ENCODE measurements at regions not wholly inside any gene's neighbourhood (a gene's known extent, or its start where the extent isn't known, plus 50 kb on each side); places are given as distances from the start of the nearest gene placed in this dataset.

DNA sequence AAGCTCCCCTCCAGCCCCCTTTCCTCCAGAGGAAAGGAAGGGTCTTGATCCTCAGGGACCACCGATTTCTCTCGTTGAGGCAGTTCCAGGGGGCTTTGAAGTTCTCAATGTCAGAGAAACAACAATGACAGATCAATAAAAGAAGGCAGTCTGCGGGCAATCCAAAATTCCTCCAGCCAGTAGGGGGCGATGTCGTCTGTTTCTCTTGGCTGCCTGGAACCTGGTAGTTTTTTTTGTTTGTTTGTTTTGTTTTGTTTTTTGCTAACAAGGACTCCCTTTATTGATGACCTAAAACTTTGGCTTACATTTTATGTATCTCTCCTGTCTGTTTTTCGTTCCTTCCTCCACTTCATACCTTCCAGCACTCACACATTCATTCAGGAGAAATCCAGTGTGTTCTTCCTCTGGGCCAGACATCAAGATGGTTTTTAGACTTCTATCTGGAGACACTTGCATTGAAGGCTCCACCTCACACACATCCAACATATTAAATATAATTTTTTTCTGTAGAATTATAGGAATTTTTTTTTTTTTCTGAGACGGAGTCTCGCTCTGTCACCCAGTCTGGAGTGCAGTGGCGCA lies 276.6 kb downstream of the RPLP1 start:
- TF ChIP-seq SIN3A (IDR thresholded peaks at IDR 0.05; ENCODE audit: borderline replicate concordance, insufficient read depth, low read depth, low read length) = no peak
- TF ChIP-seq, protein P1, sequence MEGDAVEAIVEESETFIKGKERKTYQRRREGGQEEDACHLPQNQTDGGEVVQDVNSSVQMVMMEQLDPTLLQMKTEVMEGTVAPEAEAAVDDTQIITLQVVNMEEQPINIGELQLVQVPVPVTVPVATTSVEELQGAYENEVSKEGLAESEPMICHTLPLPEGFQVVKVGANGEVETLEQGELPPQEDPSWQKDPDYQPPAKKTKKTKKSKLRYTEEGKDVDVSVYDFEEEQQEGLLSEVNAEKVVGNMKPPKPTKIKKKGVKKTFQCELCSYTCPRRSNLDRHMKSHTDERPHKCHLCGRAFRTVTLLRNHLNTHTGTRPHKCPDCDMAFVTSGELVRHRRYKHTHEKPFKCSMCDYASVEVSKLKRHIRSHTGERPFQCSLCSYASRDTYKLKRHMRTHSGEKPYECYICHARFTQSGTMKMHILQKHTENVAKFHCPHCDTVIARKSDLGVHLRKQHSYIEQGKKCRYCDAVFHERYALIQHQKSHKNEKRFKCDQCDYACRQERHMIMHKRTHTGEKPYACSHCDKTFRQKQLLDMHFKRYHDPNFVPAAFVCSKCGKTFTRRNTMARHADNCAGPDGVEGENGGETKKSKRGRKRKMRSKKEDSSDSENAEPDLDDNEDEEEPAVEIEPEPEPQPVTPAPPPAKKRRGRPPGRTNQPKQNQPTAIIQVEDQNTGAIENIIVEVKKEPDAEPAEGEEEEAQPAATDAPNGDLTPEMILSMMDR (IDR thresholded peaks at IDR 0.05) = peak; percentile 90
- TF ChIP-seq, protein P2, sequence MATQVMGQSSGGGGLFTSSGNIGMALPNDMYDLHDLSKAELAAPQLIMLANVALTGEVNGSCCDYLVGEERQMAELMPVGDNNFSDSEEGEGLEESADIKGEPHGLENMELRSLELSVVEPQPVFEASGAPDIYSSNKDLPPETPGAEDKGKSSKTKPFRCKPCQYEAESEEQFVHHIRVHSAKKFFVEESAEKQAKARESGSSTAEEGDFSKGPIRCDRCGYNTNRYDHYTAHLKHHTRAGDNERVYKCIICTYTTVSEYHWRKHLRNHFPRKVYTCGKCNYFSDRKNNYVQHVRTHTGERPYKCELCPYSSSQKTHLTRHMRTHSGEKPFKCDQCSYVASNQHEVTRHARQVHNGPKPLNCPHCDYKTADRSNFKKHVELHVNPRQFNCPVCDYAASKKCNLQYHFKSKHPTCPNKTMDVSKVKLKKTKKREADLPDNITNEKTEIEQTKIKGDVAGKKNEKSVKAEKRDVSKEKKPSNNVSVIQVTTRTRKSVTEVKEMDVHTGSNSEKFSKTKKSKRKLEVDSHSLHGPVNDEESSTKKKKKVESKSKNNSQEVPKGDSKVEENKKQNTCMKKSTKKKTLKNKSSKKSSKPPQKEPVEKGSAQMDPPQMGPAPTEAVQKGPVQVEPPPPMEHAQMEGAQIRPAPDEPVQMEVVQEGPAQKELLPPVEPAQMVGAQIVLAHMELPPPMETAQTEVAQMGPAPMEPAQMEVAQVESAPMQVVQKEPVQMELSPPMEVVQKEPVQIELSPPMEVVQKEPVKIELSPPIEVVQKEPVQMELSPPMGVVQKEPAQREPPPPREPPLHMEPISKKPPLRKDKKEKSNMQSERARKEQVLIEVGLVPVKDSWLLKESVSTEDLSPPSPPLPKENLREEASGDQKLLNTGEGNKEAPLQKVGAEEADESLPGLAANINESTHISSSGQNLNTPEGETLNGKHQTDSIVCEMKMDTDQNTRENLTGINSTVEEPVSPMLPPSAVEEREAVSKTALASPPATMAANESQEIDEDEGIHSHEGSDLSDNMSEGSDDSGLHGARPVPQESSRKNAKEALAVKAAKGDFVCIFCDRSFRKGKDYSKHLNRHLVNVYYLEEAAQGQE (IDR thresholded peaks at IDR 0.05; ENCODE audit: insufficient read depth in 1 of 2, low read depth in 2 of 2, low read length in 1 of 2) = no peak
